K562 (cell line): ENCODE measurements at regions not wholly inside any gene's neighbourhood (a gene's known extent, or its start where the extent isn't known, plus 50 kb on each side); places are given as distances from the start of the nearest gene placed in this dataset.

Experiments
- CREB5 ChIP-seq: fragments of 250-450 bp; sonication (Bioruptor Pico); IDR thresholded peaks from 2 replicates; pipeline ENCODE4 v1.5.0; 2020; ENCODE audit warnings: mild to moderate bottlenecking
- ZNF785 ChIP-seq: fragments of 250-450 bp; sonication (Bioruptor Pico); IDR thresholded peaks from 2 replicates; pipeline ENCODE4 v1.4.0; 2020; ENCODE audit warnings: mild to moderate bottlenecking
- TF ChIP-seq, protein P1 (sequence below): fragments of 450-650 bp; formaldehyde crosslinking; IDR thresholded peaks from 2 replicates; pipeline ENCODE4 v1.4.0; 2020; ENCODE audit warnings: mild to moderate bottlenecking, moderate library complexity
- TF ChIP-seq, protein P2 (sequence below), 2 experiments: fragments of 450-650 bp; conservative IDR thresholded peaks; 2 replicates each; pipeline ENCODE4 v1.6.1; 2017; ENCODE audit warnings: mild to moderate bottlenecking in 2 of 2, moderate library complexity in 2 of 2
- TF ChIP-seq, protein P3 (sequence below): fragments of 150-350 bp; IDR thresholded peaks from 2 replicates; pipeline ENCODE4 v1.6.1; 2014; ENCODE audit warnings: low read depth, mild to moderate bottlenecking, low read length, borderline replicate concordance

DNA sequence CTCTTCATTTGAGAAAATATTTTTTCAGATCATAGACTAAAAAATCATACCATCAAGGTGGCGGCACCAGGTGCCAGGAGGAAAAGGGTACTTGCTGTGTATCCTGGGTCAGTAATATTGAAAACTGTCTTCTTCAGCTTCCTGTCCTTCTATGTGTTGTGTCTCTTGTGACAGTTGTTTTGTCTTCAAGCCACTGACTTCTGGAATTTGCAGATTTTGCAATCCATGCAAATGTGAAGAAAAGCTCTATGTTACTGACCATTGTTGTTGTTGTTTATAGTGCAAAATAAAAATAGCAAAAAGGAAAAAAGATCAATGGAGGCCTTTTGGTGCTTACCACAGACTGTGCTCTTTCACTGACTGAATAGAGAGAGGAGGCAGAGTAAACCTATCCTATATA, 83.2 kb upstream of the RHOU start (continued):
- TF ChIP-seq CREB5 (CRISPR knock-in tag) (no peak), ZNF785 (CRISPR knock-in tag) (no peak)
- TF ChIP-seq, protein P1, sequence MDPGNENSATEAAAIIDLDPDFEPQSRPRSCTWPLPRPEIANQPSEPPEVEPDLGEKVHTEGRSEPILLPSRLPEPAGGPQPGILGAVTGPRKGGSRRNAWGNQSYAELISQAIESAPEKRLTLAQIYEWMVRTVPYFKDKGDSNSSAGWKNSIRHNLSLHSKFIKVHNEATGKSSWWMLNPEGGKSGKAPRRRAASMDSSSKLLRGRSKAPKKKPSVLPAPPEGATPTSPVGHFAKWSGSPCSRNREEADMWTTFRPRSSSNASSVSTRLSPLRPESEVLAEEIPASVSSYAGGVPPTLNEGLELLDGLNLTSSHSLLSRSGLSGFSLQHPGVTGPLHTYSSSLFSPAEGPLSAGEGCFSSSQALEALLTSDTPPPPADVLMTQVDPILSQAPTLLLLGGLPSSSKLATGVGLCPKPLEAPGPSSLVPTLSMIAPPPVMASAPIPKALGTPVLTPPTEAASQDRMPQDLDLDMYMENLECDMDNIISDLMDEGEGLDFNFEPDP: no peak
- TF ChIP-seq, protein P2, sequence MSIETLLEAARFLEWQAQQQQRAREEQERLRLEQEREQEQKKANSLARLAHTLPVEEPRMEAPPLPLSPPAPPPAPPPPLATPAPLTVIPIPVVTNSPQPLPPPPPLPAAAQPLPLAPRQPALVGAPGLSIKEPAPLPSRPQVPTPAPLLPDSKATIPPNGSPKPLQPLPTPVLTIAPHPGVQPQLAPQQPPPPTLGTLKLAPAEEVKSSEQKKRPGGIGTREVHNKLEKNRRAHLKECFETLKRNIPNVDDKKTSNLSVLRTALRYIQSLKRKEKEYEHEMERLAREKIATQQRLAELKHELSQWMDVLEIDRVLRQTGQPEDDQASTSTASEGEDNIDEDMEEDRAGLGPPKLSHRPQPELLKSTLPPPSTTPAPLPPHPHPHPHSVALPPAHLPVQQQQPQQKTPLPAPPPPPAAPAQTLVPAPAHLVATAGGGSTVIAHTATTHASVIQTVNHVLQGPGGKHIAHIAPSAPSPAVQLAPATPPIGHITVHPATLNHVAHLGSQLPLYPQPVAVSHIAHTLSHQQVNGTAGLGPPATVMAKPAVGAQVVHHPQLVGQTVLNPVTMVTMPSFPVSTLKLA (conservative IDR thresholded peaks at IDR 0.05): no peak
- TF ChIP-seq, protein P3, sequence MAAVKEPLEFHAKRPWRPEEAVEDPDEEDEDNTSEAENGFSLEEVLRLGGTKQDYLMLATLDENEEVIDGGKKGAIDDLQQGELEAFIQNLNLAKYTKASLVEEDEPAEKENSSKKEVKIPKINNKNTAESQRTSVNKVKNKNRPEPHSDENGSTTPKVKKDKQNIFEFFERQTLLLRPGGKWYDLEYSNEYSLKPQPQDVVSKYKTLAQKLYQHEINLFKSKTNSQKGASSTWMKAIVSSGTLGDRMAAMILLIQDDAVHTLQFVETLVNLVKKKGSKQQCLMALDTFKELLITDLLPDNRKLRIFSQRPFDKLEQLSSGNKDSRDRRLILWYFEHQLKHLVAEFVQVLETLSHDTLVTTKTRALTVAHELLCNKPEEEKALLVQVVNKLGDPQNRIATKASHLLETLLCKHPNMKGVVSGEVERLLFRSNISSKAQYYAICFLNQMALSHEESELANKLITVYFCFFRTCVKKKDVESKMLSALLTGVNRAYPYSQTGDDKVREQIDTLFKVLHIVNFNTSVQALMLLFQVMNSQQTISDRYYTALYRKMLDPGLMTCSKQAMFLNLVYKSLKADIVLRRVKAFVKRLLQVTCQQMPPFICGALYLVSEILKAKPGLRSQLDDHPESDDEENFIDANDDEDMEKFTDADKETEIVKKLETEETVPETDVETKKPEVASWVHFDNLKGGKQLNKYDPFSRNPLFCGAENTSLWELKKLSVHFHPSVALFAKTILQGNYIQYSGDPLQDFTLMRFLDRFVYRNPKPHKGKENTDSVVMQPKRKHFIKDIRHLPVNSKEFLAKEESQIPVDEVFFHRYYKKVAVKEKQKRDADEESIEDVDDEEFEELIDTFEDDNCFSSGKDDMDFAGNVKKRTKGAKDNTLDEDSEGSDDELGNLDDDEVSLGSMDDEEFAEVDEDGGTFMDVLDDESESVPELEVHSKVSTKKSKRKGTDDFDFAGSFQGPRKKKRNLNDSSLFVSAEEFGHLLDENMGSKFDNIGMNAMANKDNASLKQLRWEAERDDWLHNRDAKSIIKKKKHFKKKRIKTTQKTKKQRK: no peak
- TF ChIP-seq, all 486 proteins: peak for 0
